ENCODE measurements at regions not wholly inside any gene's neighbourhood (a gene's known extent, or its start where the extent isn't known, plus 50 kb on each side); places are given as distances from the start of the nearest gene placed in this dataset.

DNA sequence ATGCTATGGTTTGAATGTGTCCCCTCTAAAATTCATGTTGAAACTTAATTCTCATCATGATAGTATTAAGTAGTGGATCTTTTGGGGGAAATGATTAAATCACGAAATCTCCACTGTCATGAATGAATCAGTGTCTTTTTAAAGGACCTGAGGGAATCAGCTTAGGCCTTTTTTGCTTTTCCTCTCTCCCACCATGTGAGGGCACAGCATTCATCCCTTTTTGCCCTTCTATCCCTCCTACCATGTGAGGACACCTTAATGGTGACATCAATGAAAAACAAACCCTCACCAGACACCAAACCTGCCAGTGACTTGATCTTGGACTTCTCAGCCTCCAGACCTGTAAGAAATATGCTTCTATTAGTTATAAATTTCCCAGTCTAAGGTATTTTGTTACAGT lies 247.1 kb upstream of the UBE2E3 start:
- DNase-seq: no peak

DNA sequence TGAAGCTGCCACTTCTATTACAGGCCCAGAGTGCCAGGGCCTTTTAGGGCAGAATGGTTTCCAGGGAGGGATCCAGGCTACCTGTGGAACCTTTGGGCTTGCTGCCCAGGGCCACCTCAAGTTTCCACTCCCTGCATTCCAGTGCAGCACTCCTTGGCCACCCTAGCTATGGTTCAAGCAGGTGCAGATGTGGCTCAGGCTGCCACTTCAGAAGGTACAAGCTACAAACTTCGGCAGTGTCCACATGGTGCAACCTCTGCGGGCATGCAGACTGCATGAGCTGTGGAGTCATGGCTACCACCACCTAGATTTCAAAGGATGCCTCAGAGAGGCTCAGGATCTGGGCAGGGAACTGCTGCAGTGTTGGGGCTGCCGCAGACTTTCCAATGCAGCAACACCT lies 248.1 kb upstream of the UBE2E3 start:
- no peak for DNase-seq

DNA sequence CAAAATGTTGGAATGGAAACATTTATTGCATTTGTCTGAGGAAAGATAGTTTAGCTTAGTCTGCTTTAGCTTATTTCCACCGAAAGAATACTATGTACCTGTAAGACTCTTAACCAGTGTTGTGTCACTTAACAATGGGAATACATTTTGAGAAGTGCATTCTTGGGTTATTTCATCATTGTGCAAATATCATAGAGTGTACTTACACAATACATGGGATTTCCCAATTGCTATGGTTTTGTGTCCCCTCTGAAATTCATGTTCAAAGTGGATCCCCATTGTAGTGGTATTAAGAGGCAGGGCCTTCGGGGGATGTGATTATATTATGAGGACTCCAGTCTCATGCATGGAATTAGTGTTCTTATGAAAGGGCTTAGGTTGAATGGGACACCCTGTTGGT lies 249.4 kb upstream of the UBE2E3 start:
- DNase-seq: no peak

DNA sequence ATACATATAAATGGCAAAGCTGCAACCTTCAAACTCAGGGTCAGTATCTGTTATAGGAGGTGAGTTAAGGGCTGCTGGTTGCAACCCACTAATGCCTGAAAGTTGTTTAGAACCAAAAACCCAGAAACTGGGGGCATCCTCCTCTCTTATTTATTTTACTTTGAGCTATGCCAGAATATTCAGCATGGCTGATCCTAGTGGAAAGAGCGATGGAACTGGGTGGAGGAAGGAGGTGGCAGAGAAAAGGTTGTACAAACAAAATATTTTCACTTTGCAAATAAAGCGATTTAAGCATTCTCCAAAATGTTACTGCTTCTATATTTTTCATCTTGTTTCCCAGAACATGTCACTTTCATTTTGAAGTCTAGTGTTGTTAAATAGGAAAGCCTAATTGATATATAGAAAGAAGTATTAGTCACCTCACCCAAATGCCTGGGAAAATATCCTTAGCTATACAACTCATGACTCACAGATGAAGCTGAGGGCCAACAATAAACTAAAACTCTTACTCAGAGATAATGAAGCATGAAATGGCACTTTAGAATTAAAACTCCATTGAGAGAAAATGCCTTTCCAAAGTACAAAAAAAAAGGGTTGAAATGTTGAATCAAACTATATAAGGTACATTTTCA lies 251.4 kb upstream of the UBE2E3 start:
- no peak for DNase-seq

DNA sequence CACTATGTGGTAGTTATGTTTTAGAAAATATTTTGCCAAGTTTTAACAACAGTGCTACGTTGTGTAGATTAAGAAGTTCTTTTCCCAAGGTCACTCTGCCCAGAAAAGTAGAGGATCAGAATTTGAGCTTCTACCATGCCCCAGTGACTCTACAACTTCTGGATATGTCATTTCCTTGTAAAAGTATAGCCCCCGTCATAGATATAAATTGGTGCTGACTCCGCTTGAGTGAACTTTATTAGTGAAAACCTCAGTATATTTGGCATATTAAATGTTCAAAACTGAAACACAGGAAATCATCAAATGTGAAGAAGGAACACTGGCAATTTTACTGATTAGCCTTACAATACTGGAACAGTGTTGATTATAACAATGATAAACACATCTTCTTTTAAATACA lies 256.7 kb upstream of the UBE2E3 start:
- no peak for DNase-seq

DNA sequence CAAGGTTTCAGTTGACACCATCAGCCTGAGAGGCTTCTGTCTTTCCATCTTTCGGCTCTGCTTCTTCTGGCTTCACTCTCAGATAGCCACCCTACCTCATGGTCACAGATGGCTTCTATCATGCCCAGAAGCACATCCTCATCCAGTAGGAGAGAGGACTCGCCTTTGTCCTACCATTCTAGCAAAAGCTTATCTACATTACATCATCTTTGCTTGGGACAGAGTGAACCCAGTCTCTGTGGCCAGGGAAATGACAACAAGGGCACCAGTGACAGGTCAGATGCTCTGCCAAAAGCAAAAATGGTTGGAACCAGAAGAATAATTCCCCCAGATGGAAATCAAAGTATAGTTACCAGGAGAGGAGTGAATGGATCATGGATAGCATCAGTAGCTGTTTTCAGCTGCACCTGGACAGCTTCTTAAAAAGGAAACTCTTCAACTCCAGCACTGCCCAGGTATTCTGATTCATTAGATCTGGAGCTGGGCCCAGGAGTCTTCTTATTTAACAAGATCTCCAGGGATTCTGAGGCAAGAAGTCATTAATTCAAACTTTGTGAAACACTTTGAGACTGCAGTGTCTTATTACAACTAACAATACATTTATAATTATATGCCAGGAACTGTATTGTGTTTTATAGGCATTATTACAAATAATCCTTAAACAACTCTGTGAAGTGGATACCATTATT lies 257.7 kb upstream of the UBE2E3 start:
- DNase-seq: no peak

DNA sequence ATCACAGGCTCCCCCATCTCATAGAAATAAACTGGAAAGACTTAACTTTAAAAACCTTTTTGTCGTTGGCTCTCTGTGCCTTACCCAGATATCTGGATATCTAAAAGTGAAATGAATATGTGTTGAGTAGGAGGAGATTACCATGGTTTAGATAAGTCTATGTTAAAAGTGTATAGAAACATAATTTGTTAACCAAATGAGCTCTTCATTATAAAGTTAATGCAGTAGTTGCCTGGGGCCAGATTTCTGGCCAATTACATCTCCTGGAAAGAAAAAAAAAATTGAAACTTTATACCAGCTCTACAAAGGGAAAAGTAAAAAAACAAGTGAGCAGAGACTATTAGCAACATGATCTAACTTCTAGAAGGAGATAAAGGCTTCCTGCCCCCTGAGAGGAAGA lies 259.6 kb upstream of the UBE2E3 start:
- no peak for DNase-seq

DNA sequence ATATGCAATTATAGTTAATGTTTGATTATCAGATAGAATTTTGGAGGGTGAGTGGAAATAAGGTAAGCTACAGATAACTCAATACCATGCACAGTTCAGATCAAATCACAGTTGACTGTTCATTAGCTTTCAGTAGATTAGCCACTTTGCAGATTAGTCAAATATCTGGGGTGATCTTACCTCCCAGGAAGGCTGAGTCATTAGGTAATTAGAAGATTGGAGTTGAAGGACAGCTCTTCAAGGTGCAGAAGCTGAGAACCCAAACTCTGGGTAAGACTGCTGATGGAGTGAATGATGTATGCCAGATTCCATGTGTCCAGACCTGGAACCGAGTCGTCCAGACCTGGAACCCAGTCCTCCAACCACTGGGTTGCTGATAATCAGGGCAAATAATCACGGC lies 262.8 kb upstream of the UBE2E3 start:
- no peak for DNase-seq

DNA sequence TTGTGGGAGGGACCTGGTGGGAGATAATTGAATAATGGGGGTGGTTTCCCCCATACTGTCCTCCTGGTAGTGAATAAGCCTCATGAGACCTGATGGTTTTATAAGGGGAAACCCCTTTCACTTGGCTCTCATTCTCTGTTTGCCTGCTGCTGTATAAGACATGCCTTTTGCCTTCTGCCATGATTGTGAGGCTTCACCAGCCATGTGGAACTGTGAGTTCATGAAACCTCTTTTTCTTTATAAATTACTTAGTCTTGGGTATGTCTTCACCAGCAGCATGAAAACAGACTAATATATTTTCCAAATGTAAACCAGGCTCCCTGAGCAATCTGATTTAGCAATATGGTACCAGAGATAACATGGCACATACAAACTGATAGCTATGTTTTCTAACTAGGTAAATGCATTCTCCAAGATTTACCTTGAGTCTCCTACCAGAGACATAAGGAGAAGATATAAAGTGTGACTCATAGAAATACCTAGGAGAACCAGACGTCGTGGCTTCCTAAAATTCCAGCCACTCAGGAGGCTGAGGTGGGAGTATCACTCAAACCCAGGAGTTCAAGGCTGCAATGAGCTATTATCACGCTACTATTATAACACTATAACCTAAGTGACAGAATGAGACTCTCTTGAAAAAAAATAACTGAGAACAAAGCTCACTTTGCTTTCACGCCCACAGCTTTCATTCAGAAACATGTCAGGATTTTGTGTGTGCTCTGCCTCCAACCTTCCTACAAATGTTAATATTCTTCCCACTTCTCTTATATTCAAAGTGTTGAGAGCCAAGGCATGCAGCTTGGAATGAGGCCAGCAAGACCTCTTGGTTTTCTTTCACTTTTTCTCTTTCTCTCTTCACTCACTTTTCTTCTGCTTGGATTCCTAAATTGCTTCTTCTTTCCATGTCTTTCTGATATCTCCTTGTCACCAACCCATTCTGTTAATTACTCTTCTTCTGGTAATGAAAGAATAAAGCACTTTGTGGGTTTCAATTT lies 263.9 kb upstream of the UBE2E3 start:
- no peak for DNase-seq

DNA sequence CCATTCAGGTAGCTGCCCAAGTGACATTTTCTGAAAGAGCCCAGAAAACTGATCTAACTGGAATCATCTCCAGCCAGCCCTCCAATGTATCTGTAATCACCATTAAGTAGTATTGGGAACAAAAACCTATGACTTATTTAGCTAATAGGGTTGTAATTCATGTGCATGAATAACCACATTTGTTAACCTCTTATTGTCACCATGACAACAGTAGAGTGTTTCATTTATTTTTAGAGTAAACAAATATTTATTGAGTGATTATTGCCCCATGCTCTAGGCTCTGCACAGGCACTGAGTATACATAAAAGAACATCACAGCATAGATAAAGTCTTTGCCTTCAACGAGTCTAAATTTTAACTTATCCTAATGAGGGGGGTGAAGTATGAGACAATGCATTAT lies 265.4 kb upstream of the UBE2E3 start:
- DNase-seq: no peak

DNA sequence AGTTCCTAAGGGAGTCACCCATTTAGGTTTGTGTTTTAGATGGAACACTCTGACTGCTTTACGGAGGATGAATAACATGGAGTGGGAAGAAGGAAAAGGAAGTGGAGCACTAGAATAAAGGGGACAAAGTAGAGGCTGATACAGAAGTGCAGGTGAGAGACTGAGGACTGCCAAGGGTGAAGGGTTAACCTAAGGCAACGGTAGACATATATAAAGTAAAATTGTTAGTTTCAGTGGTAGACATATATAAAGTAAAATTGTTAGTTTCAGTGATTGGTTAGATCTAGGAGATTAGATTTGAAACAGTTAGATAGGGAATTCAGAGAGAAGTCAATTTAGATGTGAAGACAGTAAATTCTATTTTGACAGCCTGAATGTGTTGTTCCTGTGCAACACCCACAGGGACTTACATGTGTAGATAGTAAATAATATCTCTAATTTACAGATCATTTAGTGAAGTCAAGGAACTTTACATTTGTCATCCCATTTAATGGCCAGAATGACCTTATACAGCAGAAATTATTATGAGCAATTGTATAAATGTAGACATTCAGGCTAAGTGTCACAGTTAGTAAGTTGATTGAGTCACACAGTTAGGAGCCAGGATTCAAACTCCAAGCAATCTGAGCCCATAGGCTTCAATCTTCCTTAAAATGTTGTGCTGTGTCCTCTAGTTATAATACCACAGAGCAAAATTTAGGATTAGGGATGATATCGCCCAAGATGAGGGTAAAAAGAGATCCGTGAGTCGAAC lies 270.8 kb upstream of the UBE2E3 start:
- no peak for DNase-seq

DNA sequence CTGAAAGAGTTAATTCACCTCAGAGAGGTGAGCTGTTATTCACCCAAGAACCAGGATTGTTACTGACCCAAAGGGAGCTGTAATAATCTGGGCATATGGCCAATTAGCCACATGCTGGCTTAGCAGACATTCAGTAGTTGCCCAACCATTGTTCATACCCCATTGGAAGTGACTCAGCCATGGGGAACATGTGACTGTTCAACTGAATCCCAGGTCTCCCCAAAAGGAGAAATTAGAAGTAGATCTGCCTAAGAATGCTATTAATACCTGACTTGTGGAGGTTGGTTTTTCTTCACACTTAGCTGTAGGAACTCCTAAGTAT lies 272.6 kb upstream of the UBE2E3 start:
- DNase-seq: no peak

DNA sequence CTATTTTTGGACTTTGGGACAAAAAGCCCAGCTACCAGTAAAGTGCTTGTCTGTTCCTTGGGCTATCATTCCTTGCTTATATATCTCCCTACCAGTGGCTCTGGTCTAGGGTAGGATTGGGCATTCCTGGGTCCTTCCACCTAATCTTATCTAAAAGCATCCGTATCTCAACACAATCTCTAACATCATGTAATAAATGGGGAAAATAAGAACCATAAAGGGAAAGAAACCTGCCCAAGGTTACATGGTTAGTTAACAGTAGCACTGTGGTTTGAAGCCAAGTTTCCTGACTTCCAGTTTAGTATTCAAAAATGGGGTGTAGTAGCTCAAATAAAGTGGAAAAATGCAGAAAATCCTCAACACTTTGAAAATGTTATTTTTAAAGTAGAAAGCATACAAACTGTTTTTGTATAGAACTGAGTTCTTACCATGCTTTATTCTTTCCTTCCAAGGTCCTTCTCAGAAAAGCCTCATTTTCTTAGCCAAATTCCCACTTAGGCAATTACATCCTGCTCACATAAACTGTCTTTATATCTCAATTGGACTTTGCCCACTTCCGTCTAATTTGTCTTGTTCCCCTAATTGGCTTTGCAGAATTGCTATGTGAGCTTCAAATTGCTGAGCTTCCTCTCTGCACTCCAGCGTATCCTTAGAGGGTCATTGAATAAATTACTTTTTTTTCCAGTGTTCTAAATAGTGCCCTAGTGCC lies 273.1 kb upstream of the UBE2E3 start:
- DNase-seq: no peak

DNA sequence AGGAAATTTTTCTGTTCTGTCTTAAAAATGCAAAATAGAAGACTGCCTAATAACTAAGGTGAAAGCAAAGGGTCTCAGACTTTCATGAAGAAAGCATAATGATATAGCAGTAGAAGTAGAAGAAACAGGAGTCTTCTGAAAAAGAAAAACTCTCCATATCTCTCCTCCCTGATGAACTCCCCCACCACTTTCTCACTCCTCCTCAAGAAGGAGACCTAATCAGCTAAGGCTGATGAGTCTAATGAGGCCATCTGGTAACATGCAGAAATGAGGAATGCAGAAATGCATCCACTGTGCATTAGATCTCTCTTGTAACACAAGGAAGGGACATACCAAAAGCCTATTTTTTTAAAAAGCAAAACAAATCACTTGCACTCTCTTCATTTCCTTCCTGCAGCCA lies 273.7 kb upstream of the UBE2E3 start:
- no peak for DNase-seq

DNA sequence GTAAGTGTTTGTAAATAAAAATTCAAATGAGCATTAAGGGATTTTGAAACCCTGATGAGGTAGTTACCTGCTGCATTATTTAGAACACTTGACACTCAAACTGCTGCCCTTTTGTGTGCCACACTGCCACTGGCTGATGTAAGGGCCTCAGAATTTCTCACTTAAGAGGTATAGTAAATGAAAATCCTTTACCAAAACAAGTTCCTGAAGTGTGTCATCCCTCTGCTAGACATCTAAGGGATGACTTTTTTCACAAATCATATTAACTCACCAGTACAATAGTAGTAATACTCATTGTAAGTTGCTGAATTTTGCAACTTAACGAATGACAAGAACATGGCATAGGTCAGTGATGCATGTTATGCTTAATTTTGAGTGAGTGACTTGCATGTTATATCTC lies 274.9 kb upstream of the UBE2E3 start:
- DNase-seq: no peak

DNA sequence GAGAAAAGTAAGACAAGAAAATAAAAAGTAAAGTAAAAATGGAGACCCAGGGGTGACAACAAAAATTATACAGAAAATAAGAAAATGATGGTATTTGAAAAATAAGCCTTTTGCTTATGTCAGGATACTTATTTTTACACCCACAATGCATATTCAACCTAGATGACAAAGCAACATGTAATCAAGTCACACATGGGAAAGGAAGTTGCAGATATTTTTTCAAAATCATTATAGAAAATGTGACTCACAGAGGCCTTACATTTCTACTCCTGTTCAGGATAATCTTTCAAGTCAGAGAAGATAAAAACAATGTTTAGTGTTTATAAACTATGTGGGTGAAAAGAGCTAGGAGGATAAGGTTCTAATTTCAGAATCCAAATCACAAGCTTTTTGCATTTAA lies 275.3 kb upstream of the UBE2E3 start:
- DNase-seq: no peak

DNA sequence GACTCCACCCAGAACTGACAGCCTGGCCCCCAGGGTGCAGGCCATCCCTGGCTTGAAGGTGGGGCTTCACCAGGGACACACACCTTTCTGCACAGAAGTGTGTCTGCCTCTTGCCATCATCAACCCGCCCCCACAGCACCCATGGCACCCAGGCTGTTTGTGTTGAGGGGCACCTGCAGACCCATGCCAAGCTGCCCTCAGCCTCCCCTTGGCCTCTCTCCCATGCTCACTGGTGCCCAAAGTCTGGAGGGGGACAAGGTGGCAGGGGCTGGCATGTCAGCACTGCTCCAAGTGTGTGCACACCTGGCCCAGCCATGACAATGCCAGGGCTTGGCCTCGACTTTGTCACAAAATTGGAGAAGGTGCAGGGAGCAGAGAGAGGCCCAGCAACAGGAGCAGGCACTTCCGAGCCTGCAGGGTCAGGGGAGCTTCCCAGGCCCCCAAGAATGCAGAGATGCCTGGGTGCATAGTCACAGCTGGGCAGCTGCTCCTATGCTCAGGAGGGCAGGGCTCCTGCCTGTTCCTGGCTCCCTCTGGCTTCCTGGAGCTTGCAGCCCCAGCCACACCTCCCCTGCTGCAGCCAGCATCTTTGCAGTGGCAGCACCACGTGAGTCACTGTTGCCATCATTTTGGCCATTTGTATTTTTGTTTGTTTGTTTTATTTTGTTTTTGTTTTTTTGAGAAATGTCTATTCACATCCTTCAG lies 280.6 kb upstream of the UBE2E3 start:
- DNase-seq: no peak

DNA sequence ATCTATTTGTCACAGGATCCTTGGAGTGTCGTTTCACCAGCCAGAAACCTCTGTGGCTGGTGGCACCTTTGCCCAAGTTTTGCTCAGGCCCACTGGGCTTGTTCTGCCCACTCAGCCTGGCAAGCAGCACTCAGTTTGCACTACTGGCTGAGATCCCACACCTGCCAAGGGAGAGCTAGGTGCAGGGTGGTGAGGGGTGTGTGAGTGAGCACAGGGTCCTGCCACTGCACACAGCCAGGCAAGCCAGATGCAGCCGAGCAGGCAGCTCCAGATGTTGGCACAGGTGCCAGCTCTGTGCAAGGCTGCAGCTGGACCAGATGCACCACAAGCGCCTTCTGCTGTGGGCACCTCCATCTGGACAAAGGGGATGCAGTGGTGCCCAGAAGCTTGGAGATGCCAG lies 281.7 kb upstream of the UBE2E3 start:
- no peak for DNase-seq

DNA sequence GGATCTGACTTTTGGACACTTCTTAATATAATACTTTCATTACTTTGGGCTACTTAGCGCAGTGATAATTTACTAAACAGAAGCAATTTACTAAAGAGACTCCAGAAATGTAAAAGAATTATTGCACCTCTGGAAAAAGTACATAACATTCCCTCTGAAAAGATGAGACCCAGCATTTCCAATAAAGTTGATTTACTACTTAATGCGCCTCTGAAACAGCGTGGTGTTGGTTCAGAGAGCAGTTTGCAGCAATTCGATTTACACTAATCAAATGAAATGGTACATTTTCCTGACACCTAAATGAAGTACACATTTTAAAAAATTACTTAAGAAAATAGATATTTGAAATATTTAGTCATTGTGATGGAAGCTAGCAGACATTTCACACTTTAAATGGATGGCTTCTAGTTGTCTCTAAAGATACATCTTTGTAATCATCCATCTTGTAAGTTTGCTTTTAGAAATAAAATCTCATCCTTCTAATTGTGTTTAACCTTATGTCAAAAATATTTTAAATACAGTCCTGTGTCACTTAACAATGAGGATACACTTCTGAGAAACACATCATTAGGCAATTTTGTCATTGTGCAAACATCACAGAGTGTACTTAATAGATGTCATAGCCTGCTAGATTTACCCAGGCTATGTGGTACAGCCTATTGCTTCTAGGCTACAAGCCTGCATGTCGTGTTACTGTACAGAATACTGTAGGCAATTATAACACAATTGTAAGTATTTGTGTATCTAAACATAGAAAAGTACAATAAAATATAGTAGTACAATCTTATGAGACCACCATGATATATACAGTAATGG lies 284.6 kb upstream of the UBE2E3 start:
- no peak for DNase-seq

DNA sequence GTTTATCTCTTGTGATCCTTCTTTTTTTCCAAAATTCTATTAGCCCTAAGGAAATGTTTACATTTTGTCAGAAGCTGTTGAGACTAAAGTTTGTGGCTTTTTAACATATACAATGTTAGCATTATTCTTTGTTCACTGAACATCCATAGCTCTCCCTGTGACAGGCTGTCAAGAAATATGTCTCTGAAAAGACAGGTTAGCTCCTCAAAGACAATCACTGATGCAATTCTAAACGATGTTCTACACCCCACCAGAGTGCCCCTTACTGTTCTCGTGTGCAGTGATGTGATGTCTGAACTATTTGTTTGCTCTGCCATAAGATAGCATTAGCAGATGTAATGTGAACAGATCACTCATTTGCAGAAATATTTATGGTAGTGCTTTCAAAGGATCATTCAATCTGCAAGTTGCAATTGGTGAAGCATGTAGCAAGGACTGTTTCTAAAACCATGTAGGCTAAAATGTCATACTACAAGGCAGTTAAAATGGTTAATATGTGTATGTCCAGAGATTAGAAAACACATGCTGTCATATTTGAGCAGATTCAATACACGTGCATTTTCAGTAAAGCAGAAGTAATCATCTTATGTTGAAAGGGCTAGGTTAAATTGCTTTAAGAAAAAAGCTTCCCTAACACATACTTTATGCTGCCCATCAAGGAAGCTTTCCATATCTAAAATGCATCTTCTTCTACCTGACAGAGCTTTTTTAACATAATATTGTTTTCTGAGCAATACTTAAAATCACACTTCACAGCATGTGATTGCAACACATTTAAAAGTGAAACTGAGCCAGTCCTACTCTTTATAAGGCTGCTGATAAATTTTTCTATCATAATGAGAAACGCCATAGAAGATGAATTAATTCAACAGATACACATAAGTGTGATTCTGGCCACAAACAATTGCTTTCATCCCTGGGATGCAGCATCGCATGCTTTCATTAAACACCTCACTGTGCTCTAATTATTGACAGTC lies 285.7 kb upstream of the UBE2E3 start:
- no peak for DNase-seq
